VCaP (cell line): ENCODE measurements at regions not wholly inside any gene's neighbourhood (a gene's known extent, or its start where the extent isn't known, plus 50 kb on each side); places are given as distances from the start of the nearest gene placed in this dataset.
A peak's percentile ranks its signal among the peaks of the same experiment; 100 is the strongest.

Experiments
- H3K27ac ChIP-seq: fragments of 450-650 bp; 2 replicates; pipeline ENCODE4 v1.5.1; 2017
- CTCF ChIP-seq: fragments of 450-650 bp; conservative IDR thresholded peaks from 2 replicates; pipeline ENCODE4 v1.5.1; 2017; ENCODE audit warnings: mild to moderate bottlenecking, moderate library complexity

DNA sequence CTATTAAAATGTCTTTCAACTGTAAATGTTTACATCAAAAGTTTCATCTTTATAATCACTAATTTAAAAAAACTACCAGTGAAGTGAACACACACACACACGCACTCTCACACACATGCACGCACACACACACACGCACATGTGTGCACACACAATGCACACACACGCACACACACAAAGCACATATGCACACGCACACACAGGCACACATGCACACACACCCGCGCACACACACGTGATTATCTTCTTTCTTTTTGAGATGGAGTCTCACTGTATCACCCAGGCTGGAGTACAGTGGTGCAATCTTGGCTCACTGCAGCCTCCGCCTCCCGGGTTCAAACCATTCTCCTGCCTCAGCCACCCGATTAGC, 80.0 kb upstream of the FRMD1 start:
- peak overlapping the region; percentile 66 for H3K27ac ChIP-seq
- TF ChIP-seq CTCF: no peak

GRCh38 chr6:168158213-168158979, 79.4 kb upstream of the FRMD1 start:
- peak overlapping the region; percentile 66 for H3K27ac ChIP-seq
- TF ChIP-seq CTCF: no peak

GRCh38 chr6:168157272-168158212, 78.5 kb upstream of the FRMD1 start:
- no peak for TF ChIP-seq CTCF
- H3K27ac ChIP-seq: peak overlapping the region; percentile 66

DNA sequence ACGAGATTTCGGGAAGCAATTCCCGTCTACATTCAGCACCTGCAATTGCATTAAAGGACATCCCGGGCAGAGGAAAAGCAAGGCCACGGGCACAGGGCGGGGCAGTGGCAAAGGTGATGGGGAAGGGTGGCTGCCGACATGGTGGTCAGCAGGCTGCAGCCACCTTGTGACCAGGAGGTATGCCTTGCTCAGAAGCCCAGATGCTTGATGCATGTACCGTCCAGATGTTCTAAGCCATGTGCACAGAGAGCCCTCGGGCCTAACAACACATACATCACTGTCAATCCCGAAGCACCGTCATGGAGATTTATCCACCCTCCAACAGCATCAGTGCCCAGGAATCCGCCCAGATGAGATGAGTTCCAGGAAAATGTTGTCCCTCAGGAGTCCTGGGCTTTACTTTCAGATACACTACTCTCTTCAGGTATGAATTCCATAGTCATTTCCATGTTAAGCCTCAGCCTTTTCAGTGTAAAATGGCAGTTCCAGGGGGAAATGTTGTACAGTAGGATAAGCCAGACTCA, 77.8 kb upstream of the FRMD1 start:
- H3K27ac ChIP-seq: peak overlapping the region; percentile 66

GRCh38 chr6:168155821-168156741, 77.1 kb upstream of the FRMD1 start:
- peak overlapping the region; percentile 66 for H3K27ac ChIP-seq
- no peak for TF ChIP-seq CTCF

More for the DNA sequence above, 77.8 kb upstream of the FRMD1 start:
- TF ChIP-seq CTCF: no peak

- TF ChIP-seq CTCF: no peak
Measured at GRCh38 chr6:168155193-168155592, 76.2 kb upstream of the FRMD1 start.

More at GRCh38 chr6:168155193-168155592, 76.2 kb upstream of the FRMD1 start:
- no peak overlapping the region for H3K27ac ChIP-seq
